Activated naive CD4-positive, alpha-beta T cell treated with anti-CD3 and anti-CD28 coated beads for 36 hours (primary cell): ENCODE measurements at regions not wholly inside any gene's neighbourhood (a gene's known extent, or its start where the extent isn't known, plus 50 kb on each side); places are given as distances from the start of the nearest gene placed in this dataset.

Experiments used
- CTCF ChIA-PET: fragments of 350-600 bp; sonication (Branson Sonifier 250); formaldehyde crosslinking; loops from one replicate; lab custom pipeline; 2021; ENCODE audit warnings: antibody characterized with exemption; lab: Charles Lee
- DNase-seq: peaks from one replicate; pipeline ENCODE4 v3.0.0-alpha.2; 2020
- H3K27ac Mint-ChIP-seq: one replicate; pipeline ENCODE4 v1.8.0; 2021; ENCODE audit warnings: mild to moderate bottlenecking, mixed read lengths
- H3K27me3 Mint-ChIP-seq: one replicate; pipeline ENCODE4 v1.8.0; 2021; ENCODE audit warnings: low read depth, mixed read lengths
- H3K36me3 Mint-ChIP-seq: one replicate; pipeline ENCODE4 v1.8.0; 2021; ENCODE audit warnings: low read depth, mixed read lengths
- H3K4me1 Mint-ChIP-seq: one replicate; pipeline ENCODE4 v1.8.0; 2021; ENCODE audit warnings: low read depth, mixed read lengths
- H3K4me3 Mint-ChIP-seq: one replicate; pipeline ENCODE4 v1.8.0; 2021; ENCODE audit warnings: mild to moderate bottlenecking, moderate library complexity, mixed read lengths
- H3K9me3 Mint-ChIP-seq: one replicate; pipeline ENCODE4 v1.8.0; 2021; ENCODE audit warnings: mixed read lengths
- intact Hi-C: fragments of 100-400 bp; cut with micrococcal nuclease; formaldehyde crosslinking; loops from one replicate; pipeline ENCODE4 v1.15.1; 2023

- H3K9me3 Mint-ChIP-seq: peaks cover 5% of the 10 kb centered on the region
- H3K4me1 Mint-ChIP-seq: peaks cover 2% of the 10 kb centered on the region
- intact Hi-C loops: no loop called here
- H3K27ac Mint-ChIP-seq: no peak overlapping the region
- H3K36me3 Mint-ChIP-seq: peaks cover 7% of the 10 kb centered on the region
- no peak overlapping the region for H3K4me3 Mint-ChIP-seq
- CTCF ChIA-PET: no interaction called here
- DNase-seq: no peak
- H3K27me3 Mint-ChIP-seq: no peaks in the 10 kb centered on the region
Observed at GRCh38 chr6:144646093-144647056, 361.2 kb downstream of the UTRN start.

GRCh38 chr6:144647406-144647964 lies 362.4 kb downstream of the UTRN start:
- H3K27me3 Mint-ChIP-seq: no peaks in the 10 kb centered on the region
- H3K4me3 Mint-ChIP-seq: no peak overlapping the region
- H3K4me1 Mint-ChIP-seq: peaks cover 5% of the 10 kb centered on the region
- intact Hi-C loops: no loop called here
- CTCF ChIA-PET: no interaction called here
- H3K27ac Mint-ChIP-seq: no peak overlapping the region
- no peak for DNase-seq
- H3K9me3 Mint-ChIP-seq: peaks cover 5% of the 10 kb centered on the region
- peaks cover 14% of the 10 kb centered on the region for H3K36me3 Mint-ChIP-seq

- Mint-ChIP-seq H3K36me3 (peaks cover 14% of the 10 kb centered on the region), H3K27ac (no peak overlapping the region)
- CTCF ChIA-PET: interaction anchor here (0.9 kb wide), 1 partner anchor 10 kb away, joined by 3 read pairs; no protein-coding TSS in a partner anchor
Observed at GRCh38 chr6:144647971-144648651, 363.0 kb downstream of the UTRN start.

GRCh38 chr6:144649085-144649484 lies 363.9 kb downstream of the UTRN start:
- Mint-ChIP-seq H3K36me3 (peaks cover 14% of the 10 kb centered on the region), H3K4me1 (peaks cover 15% of the 10 kb centered on the region), H3K27me3 (no peaks in the 10 kb centered on the region), H3K9me3 (peaks cover 5% of the 10 kb centered on the region), H3K4me3 (no peak overlapping the region), H3K27ac (no peak overlapping the region)
- CTCF ChIA-PET: interaction anchor here (0.9 kb wide), 1 partner anchor 11 kb away, joined by 3 read pairs; no protein-coding TSS in a partner anchor
- no peak for DNase-seq
- intact Hi-C loops: no loop called here

More at GRCh38 chr6:144647971-144648651, 363.0 kb downstream of the UTRN start:
- Mint-ChIP-seq H3K4me1 (peaks cover 7% of the 10 kb centered on the region), H3K9me3 (peaks cover 5% of the 10 kb centered on the region), H3K4me3 (no peak overlapping the region), H3K27me3 (no peaks in the 10 kb centered on the region)
- intact Hi-C loops: no loop called here
- no peak for DNase-seq

GRCh38 chr6:144651234-144651633 lies 366.1 kb downstream of the UTRN start:
- intact Hi-C loops: loop anchor here (5.0 kb wide), 1 partner anchor 281 kb away; no protein-coding TSS in a partner anchor
- H3K36me3 Mint-ChIP-seq: peaks cover 14% of the 10 kb centered on the region
- H3K4me3 Mint-ChIP-seq: no peak overlapping the region
- H3K27me3 Mint-ChIP-seq: no peaks in the 10 kb centered on the region
- peaks cover 5% of the 10 kb centered on the region for H3K9me3 Mint-ChIP-seq
- no peak for DNase-seq
- CTCF ChIA-PET: no interaction called here
- H3K27ac Mint-ChIP-seq: no peak overlapping the region
- H3K4me1 Mint-ChIP-seq: peaks cover 24% of the 10 kb centered on the region

- intact Hi-C loops: loop anchor here (5.0 kb wide), 1 partner anchor 280 kb away; no protein-coding TSS in a partner anchor
- Mint-ChIP-seq H3K27me3 (no peaks in the 10 kb centered on the region), H3K4me3 (no peak overlapping the region)
Observed at GRCh38 chr6:144652292-144652891, 367.3 kb downstream of the UTRN start.

GRCh38 chr6:144653885-144654505 lies 368.9 kb downstream of the UTRN start:
- peak; percentile 12 for DNase-seq
- H3K4me3 Mint-ChIP-seq: peak overlapping the region; percentile 14
- peaks cover 14% of the 10 kb centered on the region for H3K36me3 Mint-ChIP-seq
- H3K4me1 Mint-ChIP-seq: peaks cover 37% of the 10 kb centered on the region
- peaks cover 5% of the 10 kb centered on the region for H3K9me3 Mint-ChIP-seq
- intact Hi-C loops: loop anchor here (1.0 to 5.0 kb wide), 2 partner anchors 57 to 278 kb away; no protein-coding TSS in a partner anchor
- CTCF ChIA-PET: interaction anchor here (1.1 kb wide), 1 partner anchor 56 kb away, joined by 3 read pairs; no protein-coding TSS in a partner anchor
- H3K27ac Mint-ChIP-seq: no peak overlapping the region
- no peaks in the 10 kb centered on the region for H3K27me3 Mint-ChIP-seq

More at GRCh38 chr6:144652292-144652891, 367.3 kb downstream of the UTRN start:
- peaks cover 14% of the 10 kb centered on the region for H3K36me3 Mint-ChIP-seq
- DNase-seq: no peak
- CTCF ChIA-PET: no interaction called here
- H3K4me1 Mint-ChIP-seq: peaks cover 26% of the 10 kb centered on the region
- H3K27ac Mint-ChIP-seq: no peak overlapping the region
- peaks cover 5% of the 10 kb centered on the region for H3K9me3 Mint-ChIP-seq

- no peaks in the 10 kb centered on the region for H3K27me3 Mint-ChIP-seq
- peaks cover 11% of the 10 kb centered on the region for H3K36me3 Mint-ChIP-seq
- intact Hi-C loops: loop anchor here (1.0 to 5.0 kb wide), 2 partner anchors 57 to 278 kb away; no protein-coding TSS in a partner anchor
- DNase-seq: no peak
- H3K27ac Mint-ChIP-seq: no peak overlapping the region
- peaks cover 3% of the 10 kb centered on the region for H3K9me3 Mint-ChIP-seq
- CTCF ChIA-PET: interaction anchor here (1.1 kb wide), 1 partner anchor 57 kb away, joined by 3 read pairs; no protein-coding TSS in a partner anchor
- no peak overlapping the region for H3K4me3 Mint-ChIP-seq
- H3K4me1 Mint-ChIP-seq: peaks cover 42% of the 10 kb centered on the region
Observed at GRCh38 chr6:144654506-144654905, 369.4 kb downstream of the UTRN start.

- CTCF ChIA-PET: no interaction called here
- no peak for DNase-seq
- Mint-ChIP-seq H3K36me3 (peaks cover 6% of the 10 kb centered on the region), H3K9me3 (no peaks in the 10 kb centered on the region), H3K27ac (no peak overlapping the region), H3K4me1 (peaks cover 45% of the 10 kb centered on the region), H3K4me3 (no peak overlapping the region), H3K27me3 (no peaks in the 10 kb centered on the region)
- intact Hi-C loops: loop anchor here (5.0 kb wide), 1 partner anchor 313 kb away; no protein-coding TSS in a partner anchor
Observed at GRCh38 chr6:144655376-144655775, 370.2 kb downstream of the UTRN start.

- no peaks in the 10 kb centered on the region for H3K27me3 Mint-ChIP-seq
- no peak overlapping the region for H3K27ac Mint-ChIP-seq
- no peak overlapping the region for H3K4me3 Mint-ChIP-seq
- CTCF ChIA-PET: no interaction called here
- H3K36me3 Mint-ChIP-seq: no peaks in the 10 kb centered on the region
- no peak for DNase-seq
- H3K4me1 Mint-ChIP-seq: peaks cover 50% of the 10 kb centered on the region
- intact Hi-C loops: loop anchor here (5.0 kb wide), 1 partner anchor 315 kb away; no protein-coding TSS in a partner anchor
- H3K9me3 Mint-ChIP-seq: no peaks in the 10 kb centered on the region
Observed at GRCh38 chr6:144657691-144658090, 372.6 kb downstream of the UTRN start.
